HG02840 (cell line): ENCODE measurements at regions not wholly inside any gene's neighbourhood (a gene's known extent, or its start where the extent isn't known, plus 50 kb on each side); places are given as distances from the start of the nearest gene placed in this dataset.

Experiments
- ATAC-seq: cut with Tn5 transposase; IDR thresholded peaks from one replicate; pipeline ENCODE4 v1.9.1; 2021; ENCODE audit warnings: mild to moderate bottlenecking, moderate library complexity, moderate number of reproducible peaks; ENCODE audit not compliant: unreplicated experiment, low FRiP score

GRCh38 chr2:242020196-242021004, 150.9 kb downstream of the RTP5 start:
- ATAC-seq, result no peak

DNA sequence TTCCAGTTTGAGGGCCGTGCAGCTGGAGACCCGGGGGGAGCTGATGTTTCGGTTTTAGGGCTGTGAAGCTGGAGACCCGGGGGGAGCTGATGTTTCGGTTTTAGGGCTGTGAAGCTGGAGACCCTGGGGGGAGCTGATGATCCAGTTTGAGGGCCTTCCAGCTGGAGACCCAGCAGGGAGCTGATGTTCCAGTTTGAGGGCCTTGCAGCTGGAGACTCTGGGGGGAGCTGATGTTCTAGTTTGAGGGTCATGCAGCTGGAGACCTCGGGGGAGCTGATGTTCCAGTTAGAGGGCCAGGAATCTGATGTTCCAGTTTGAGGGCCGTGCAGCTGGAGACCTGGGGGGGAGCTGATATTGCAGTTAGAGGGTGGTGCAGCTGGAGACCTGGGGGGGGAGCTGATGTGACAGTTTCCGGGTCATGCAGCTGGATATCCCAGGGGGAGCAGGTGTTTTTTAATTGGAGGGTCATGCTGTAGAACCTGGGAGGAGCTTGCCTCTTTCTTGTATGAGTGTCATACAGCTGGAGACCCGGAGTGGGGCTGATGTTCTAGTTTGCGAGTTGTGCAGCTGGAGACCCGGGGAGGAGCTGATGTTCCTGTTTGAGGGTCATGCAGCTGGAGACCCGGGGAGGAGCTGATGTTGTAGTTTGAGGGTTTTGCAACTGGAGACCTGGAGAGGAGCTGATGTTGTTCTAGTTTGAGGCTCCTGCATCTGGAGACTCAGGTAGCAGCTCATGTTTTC, 153.2 kb downstream of the RTP5 start:
- ATAC-seq, result no peak

- ATAC-seq, result no peak
Measured at GRCh38 chr2:242024751-242025355, 155.3 kb downstream of the RTP5 start.

- no peak for ATAC-seq
Measured at GRCh38 chr2:242027676-242028450, 158.3 kb downstream of the RTP5 start.

GRCh38 chr2:242029422-242030225, 160.1 kb downstream of the RTP5 start:
- no peak for ATAC-seq

DNA sequence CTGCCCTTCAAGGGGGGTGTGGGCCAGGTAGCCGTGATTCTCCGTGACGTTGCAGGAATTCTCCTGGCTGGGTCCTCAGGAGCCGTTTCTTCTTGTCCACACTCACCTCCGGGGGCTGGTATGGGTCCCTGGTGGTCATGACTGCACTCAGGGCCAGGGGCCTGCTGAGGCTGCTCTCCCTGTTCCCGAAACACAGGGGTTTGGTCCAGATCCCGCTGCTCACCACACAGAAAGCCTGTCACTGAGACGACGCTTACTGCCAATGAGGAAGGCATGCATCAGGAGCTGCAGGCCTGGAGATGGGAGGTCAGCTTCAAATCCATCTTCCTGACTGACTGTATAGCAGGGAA, 160.7 kb downstream of the RTP5 start:
- no peak for ATAC-seq

DNA sequence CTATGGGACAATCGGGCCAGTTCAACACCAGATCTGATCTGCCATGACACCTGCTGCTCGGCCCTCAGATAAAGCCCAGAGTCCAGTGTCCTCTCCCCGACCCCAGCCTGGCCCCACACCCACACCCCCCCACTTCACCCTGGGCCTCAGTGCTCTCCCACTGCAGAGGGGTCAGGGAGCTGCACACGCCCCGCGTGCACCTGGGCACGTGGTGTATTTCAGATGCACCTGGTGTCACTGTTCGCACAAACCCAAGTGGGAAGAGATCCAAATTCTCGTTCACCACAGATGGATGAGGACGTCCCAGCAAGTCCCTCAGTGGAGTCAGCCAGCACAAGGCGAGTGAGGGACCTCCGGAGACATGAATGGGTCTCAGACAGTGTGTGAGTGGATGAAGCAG, 161.3 kb downstream of the RTP5 start:
- no peak for ATAC-seq

DNA sequence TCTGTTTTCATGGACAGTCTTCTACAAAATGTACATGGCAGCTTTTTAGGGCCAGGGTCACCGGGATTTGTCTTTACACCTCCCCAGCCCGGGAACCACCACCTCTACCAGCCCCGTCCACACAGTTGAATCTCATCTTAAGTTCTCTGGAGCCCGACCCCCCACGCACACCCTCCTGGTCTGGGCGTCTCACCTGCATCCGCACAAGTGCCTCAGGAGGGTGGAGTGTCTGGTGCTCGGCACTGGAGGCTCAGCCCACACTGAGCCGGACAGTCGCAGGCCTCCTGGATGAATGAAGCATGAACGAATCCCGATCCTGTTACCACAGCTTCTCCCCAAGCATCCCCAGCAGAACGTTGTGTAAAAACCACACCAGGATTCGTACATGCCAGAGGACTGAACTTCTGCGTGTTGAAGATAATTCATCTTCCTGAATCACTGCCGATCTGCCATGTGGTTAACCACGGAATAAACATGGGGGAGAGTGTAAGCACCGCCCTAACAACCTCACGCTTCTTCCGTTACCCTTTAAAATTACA, 162.0 kb downstream of the RTP5 start:
- no peak for ATAC-seq

- ATAC-seq, result no peak
Measured at GRCh38 chr2:242032780-242033656, 163.5 kb downstream of the RTP5 start.

- no peak for ATAC-seq
Measured at GRCh38 chr2:242034138-242034537, 164.6 kb downstream of the RTP5 start.

- ATAC-seq, result no peak
Measured at GRCh38 chr2:242034996-242035814, 165.7 kb downstream of the RTP5 start.

DNA sequence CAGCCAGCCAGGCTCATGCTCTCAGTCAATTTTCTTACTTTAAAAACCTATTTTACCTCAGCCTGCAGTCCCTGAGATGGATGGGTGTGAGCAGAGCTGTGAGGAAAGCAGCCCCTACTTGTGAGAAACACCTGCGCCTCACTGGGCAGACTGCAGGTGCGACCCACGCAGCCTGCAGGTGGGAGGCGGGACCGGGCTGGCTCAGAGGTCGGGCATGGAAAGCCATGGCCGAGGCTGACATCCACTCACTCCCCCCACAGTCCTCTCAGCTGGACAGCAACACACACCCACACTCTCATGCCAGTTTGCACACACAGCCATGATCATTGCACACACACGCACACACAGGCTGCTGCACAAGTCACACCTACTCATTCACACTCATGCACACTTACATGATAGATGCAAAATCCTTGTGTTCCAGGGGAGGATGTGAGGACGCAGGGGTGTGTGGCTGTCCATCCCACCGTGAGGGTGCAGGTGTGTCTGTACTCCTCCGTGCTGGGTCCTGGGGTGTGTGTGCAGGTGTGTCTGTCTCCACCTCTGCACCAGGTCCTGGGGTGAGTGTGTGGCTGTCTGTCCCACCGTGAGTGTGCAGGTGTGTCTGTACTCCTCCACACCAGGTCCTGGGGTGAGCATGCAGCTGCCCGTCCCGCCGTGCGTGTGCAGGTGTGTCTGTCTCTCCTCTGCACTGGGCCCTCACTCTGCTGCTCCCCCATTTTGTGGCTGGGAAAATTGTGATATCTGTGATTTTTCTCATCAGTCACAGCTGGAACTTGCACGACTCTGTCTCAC, 166.5 kb downstream of the RTP5 start:
- no peak for ATAC-seq

DNA sequence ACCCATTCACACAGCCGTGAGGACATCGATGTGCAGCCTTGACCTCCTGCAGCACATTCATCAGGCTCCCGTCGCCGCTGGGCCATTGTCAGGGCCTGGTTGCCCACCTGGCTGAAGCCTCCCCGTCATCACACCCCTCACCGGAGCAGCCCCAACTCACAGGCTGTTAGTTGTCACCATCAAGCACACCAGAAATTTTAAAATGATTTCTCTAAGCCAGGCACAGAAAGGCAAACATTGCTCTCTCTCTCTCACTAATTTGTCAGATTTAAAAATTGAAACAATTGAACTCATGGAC, 167.1 kb downstream of the RTP5 start:
- ATAC-seq, result no peak

DNA sequence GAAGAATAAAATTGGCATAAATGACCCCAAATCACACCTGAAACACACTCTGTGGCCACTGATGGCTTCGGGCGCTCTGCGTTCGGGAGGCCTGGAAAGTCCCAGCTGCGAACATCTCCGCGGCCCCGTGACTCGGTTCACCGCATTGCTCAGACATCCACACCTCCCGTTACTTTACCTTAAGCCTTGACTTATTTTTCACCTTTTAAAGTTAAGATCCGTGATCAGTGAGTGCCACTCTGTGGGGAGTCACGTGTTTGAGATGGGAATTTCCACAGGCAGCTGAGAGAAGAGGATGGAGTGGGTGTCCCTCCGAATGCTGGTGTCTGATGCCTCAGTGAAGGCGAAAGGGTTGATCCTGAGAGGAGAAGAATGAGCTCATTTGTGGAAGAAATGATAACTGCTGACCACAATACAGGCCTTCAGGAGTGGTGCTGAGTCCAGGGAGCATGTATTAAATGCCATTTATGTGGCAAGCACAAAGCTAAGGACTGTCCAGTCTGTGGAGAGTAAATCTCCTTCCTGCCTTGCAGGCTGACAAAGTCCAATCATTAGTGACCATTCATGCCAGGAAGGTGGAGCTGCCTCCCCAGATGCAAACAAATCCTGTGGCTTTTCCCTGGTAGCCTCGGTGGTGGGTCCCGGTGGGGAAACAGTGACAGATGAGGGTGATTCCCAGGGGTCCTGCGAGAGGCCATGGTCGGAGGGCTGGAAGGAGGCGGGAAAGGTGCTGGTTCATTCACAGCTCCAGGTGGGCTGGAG, 168.8 kb downstream of the RTP5 start:
- no peak for ATAC-seq

DNA sequence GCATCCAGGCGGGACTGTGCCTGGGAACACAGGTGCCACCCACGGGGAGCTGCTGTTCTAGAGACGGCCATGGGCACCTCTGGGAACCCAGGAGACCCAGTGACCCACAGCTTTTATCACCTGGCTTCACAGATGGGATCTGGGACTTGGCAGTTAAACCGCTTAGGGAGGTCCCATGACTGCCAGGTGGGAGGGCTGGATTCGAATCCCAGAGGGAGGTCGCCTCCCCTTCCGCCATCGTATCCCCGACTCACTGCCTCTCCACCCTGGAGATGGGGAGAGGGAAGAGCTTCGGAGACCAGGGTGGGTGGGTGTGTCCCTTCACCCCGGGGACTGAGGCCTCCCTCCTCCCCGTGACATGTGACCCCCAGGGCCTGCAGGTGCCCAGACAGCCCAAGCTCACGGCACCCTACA, 169.4 kb downstream of the RTP5 start:
- no peak for ATAC-seq

GRCh38 chr2:242040303-242040655, 170.8 kb downstream of the RTP5 start:
- ATAC-seq, result no peak

GRCh38 chr2:242040681-242041080, 171.2 kb downstream of the RTP5 start:
- ATAC-seq, result no peak
